ENCODE measurements at regions not wholly inside any gene's neighbourhood (a gene's known extent, or its start where the extent isn't known, plus 50 kb on each side); places are given as distances from the start of the nearest gene placed in this dataset.

DNA sequence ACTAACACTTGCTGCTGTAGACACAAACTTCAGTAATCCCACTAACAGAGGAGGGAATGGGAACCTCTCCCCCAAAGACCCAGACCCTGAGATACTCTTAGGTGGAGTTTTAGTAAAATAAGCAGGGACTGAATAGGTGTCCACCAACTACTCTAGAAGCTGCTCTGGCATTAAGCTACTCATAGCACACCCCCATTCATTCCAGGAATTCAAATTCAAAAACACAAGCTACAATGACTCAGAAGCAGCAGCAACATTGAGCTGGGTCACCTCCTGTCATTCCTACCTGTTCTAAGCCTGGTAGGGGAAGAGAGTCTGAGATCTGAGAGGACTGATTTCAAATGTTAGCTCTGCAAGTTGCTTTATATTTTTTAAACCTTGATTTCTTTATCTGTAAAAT, 135.4 kb upstream of the FRMPD4 start:
- TF ChIP-seq, protein P1, sequence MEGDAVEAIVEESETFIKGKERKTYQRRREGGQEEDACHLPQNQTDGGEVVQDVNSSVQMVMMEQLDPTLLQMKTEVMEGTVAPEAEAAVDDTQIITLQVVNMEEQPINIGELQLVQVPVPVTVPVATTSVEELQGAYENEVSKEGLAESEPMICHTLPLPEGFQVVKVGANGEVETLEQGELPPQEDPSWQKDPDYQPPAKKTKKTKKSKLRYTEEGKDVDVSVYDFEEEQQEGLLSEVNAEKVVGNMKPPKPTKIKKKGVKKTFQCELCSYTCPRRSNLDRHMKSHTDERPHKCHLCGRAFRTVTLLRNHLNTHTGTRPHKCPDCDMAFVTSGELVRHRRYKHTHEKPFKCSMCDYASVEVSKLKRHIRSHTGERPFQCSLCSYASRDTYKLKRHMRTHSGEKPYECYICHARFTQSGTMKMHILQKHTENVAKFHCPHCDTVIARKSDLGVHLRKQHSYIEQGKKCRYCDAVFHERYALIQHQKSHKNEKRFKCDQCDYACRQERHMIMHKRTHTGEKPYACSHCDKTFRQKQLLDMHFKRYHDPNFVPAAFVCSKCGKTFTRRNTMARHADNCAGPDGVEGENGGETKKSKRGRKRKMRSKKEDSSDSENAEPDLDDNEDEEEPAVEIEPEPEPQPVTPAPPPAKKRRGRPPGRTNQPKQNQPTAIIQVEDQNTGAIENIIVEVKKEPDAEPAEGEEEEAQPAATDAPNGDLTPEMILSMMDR (conservative IDR thresholded peaks at IDR 0.05; ENCODE audit: low read length): no peak
- no peak for TF ChIP-seq EZH2phosphoT487 (IDR thresholded peaks at IDR 0.05; ENCODE audit: borderline replicate concordance, low read depth, low read length)

Data from OCI-LY7 (cell line).